HepG2 (cell line): ENCODE measurements at regions not wholly inside any gene's neighbourhood (a gene's known extent, or its start where the extent isn't known, plus 50 kb on each side); places are given as distances from the start of the nearest gene placed in this dataset.

ENCODE experiments used
- ATAC-seq: fragments of 200-7000 bp; cut with Tn5 transposase; 3 replicates; pipeline ENCODE4 v1.9.1; 2020; ENCODE audit warnings: mild to moderate bottlenecking, moderate library complexity
- BruUV-seq: library from RNA; stranded (reverse); fragments of 400-500 nt; replicated peaks from 2 replicates; lab custom pipeline; 2021; lab: Mats Ljungman, UMichigan
- CTCF ChIA-PET: fragments of 300-600 bp; formaldehyde crosslinking; extraction: SDS; loops from one replicate; lab custom pipeline; 2021; ENCODE audit warnings: low total read pairs, inconsistent platforms, low intra/inter-chr PET ratio; lab: Yijun Ruan, JAX
- POLR2A ChIA-PET: fragments of 350-600 bp; sonication (Branson Sonifier 250); formaldehyde crosslinking; loops from one replicate; lab custom pipeline; 2020; ENCODE audit warnings: antibody characterized with exemption, inconsistent platforms; lab: Yijun Ruan, JAX
- DNase-seq: peaks from one replicate; pipeline ENCODE4 v3.0.0-alpha.2; 2015; ENCODE audit warnings: low spot score
- FAIRE-seq: peaks from 3 replicates; lab custom pipeline; 2011; peaks lifted over from hg19 to GRCh38; lab: Jason Lieb, UNC
- H2AFZ ChIP-seq: one replicate; pipeline ENCODE4 v1.6.1; 2011; ENCODE audit warnings: low read length, inconsistent platforms
- H3K27ac ChIP-seq: fragments of 300-600 bp; 3 replicates; pipeline ENCODE4 v1.8.0; 2011; ENCODE audit warnings: mixed run types, mild to moderate bottlenecking, mixed read lengths, low read length, inconsistent platforms; ENCODE audit not compliant: insufficient read depth; ENCODE audit errors: extremely low read length
- H3K27me3 ChIP-seq, 2 experiments: fragments of 200-600 bp in 1 of 2; 2 replicates in 1 of 2; 3 replicates in 1 of 2; pipeline versions ENCODE4 v1.6.0 to v1.8.0; 2011; ENCODE audit warnings: low read length in 2 of 2, mild to moderate bottlenecking in 2 of 2, moderate library complexity in 2 of 2, inconsistent platforms in 1 of 2; ENCODE audit not compliant: insufficient read depth in 2 of 2, control insufficient read depth in 1 of 2
- H3K36me3 ChIP-seq, 2 experiments: fragments of 200-600 bp in 1 of 2; replicated peaks in 1 of 2; 2 replicates in 1 of 2; 3 replicates in 1 of 2; pipeline versions ENCODE4 v1.5.1 to v1.8.0; 2011; ENCODE audit warnings: low read length in 2 of 2, inconsistent platforms in 1 of 2; ENCODE audit not compliant: insufficient read depth in 2 of 2, control insufficient read depth in 1 of 2
- H3K4me1 ChIP-seq: 2 replicates; pipeline ENCODE4 v1.5.1; 2012; ENCODE audit warnings: low read length, inconsistent platforms; ENCODE audit not compliant: insufficient read depth
- H3K4me2 ChIP-seq: 2 replicates; pipeline ENCODE4 v1.6.0; 2011; ENCODE audit warnings: low read depth, low read length, inconsistent platforms
- H3K4me3 ChIP-seq, 3 experiments: fragments of 200-600 bp in 1 of 3; sonication (generic), shearing (Covaris generic) in 1 of 3; replicated peaks in 1 of 3; 2 replicates each; pipeline ENCODE4 v1.5.1; 2011 to 2016; ENCODE audit warnings: low read length in 3 of 3, inconsistent platforms in 2 of 3, low read depth in 2 of 3, mild to moderate bottlenecking in 2 of 3, control low read depth in 1 of 3, mixed read lengths in 1 of 3; ENCODE audit not compliant: insufficient read depth in 1 of 3
- H3K79me2 ChIP-seq: one replicate; pipeline ENCODE4 v1.6.1; 2011; ENCODE audit warnings: low read length, inconsistent platforms; ENCODE audit not compliant: insufficient read depth
- H3K9ac ChIP-seq: 2 replicates; pipeline ENCODE4 v1.6.0; 2011; ENCODE audit warnings: mild to moderate bottlenecking, low read depth, low read length, inconsistent platforms; ENCODE audit not compliant: insufficient read depth
- H3K9me3 ChIP-seq: 2 replicates; pipeline ENCODE4 v1.5.1; 2012; ENCODE audit warnings: mild to moderate bottlenecking, low read length
- H4K20me1 ChIP-seq: 2 replicates; pipeline ENCODE4 v1.6.0; 2011; ENCODE audit warnings: inconsistent platforms, mild to moderate bottlenecking, low read length, moderate library complexity; ENCODE audit not compliant: insufficient read depth
- ATF7 ChIP-seq, 2 experiments: fragments of 450-650 bp in 1 of 2; sonication (generic) in 1 of 2; formaldehyde crosslinking in 1 of 2; IDR thresholded peaks; 2 replicates each; pipeline versions ENCODE4 v1.4.0 to v1.6.1; 2016 to 2020; ENCODE audit warnings: antibody characterized with exemption in 1 of 2, mild to moderate bottlenecking in 1 of 2, missing genetic modification reagents in 1 of 2
- ATRX ChIP-seq: sonication (generic); formaldehyde crosslinking; IDR thresholded peaks from 2 replicates; pipeline ENCODE4 v1.4.0; 2020; ENCODE audit warnings: missing genetic modification reagents, borderline replicate concordance
- CREB1 ChIP-seq, 2 experiments: fragments of 450-650 bp in 1 of 2; IDR thresholded peaks; 2 replicates each; pipeline ENCODE4 v1.6.1; 2016 to 2017; ENCODE audit warnings: control low read depth in 1 of 2, mild to moderate bottlenecking in 1 of 2, missing compliant biosample characterization in 1 of 2, missing genetic modification characterization in 1 of 2
- FOSL1 ChIP-seq: sonication (generic); formaldehyde crosslinking; IDR thresholded peaks from 2 replicates; pipeline ENCODE4 v1.9.0; 2021; ENCODE audit warnings: missing genetic modification reagents, borderline replicate concordance
- HIVEP1 ChIP-seq: sonication (generic); formaldehyde crosslinking; IDR thresholded peaks from 2 replicates; pipeline ENCODE4 v1.4.0; 2020; ENCODE audit warnings: mild to moderate bottlenecking, missing genetic modification reagents
- HNRNPH1 ChIP-seq: fragments of 200-400 bp; formaldehyde crosslinking; optimal IDR thresholded peaks from 2 replicates; pipeline ENCODE3; 2017; ENCODE audit warnings: mild to moderate bottlenecking, low read depth, low read length
- RFXANK ChIP-seq: IDR thresholded peaks from 2 replicates; pipeline ENCODE4 v1.6.1; 2016
- STAT5B ChIP-seq: sonication (generic); formaldehyde crosslinking; IDR thresholded peaks from 2 replicates; pipeline ENCODE4 v1.4.0; 2020; ENCODE audit warnings: missing genetic modification reagents
- TBP ChIP-seq: sonication (generic); formaldehyde crosslinking; IDR thresholded peaks from 2 replicates; pipeline ENCODE4 v1.5.0; 2020; ENCODE audit warnings: missing genetic modification reagents
- ZFX ChIP-seq: sonication (generic); formaldehyde crosslinking; IDR thresholded peaks from 2 replicates; pipeline ENCODE4 v1.4.0; 2020; ENCODE audit warnings: mild to moderate bottlenecking, low read depth, missing genetic modification reagents, moderate library complexity
- ZFY ChIP-seq: sonication (generic); formaldehyde crosslinking; IDR thresholded peaks from 2 replicates; pipeline ENCODE4 v1.4.0; 2020; ENCODE audit warnings: missing genetic modification reagents
- ZNF121 ChIP-seq: sonication (generic); formaldehyde crosslinking; IDR thresholded peaks from 2 replicates; pipeline ENCODE4 v1.5.0; 2020; ENCODE audit warnings: mild to moderate bottlenecking, missing genetic modification reagents
- ZNF274 ChIP-seq: sonication (generic); formaldehyde crosslinking; IDR thresholded peaks from 2 replicates; pipeline ENCODE4 v1.5.1; 2020; ENCODE audit warnings: mild to moderate bottlenecking, missing genetic modification reagents
- ZSCAN12 ChIP-seq: sonication (generic); formaldehyde crosslinking; IDR thresholded peaks from 2 replicates; pipeline ENCODE4 v1.9.0; 2021; ENCODE audit warnings: mild to moderate bottlenecking, missing genetic modification reagents
- WGBS: methylation state at CpG from one replicate; pipeline ENCODE4 v1.1.6; 2017; ENCODE audit warnings: low lambda C conversion rate; 5-methylcytosine and 5-hydroxymethylcytosine counted together
- in situ Hi-C: cut with HindIII; loops from 2 replicates; pipeline ENCODE4 v1.10.0; 2017; ENCODE audit warnings: low pct_unique_long_range_greater_than_20kb; ENCODE audit not compliant: extremely low pct_ligation_motif_present
- intact Hi-C: fragments of 100-400 bp; cut with micrococcal nuclease; formaldehyde crosslinking; loops from one replicate; pipeline ENCODE4 v1.10.0; 2022; ENCODE audit not compliant: unreplicated experiment
- TF ChIP-seq, protein P1 (sequence below): sonication (generic); formaldehyde crosslinking; IDR thresholded peaks from 2 replicates; pipeline ENCODE4 v1.5.0; 2020; ENCODE audit warnings: missing genetic modification reagents, mild to moderate bottlenecking, borderline replicate concordance

GRCh38 chr7:52771177-52771576 is 264.3 kb upstream of the POM121L12 start:
- POLR2A ChIA-PET = no interaction called here
- CTCF ChIA-PET = no interaction called here
- Histone ChIP-seq H3K4me2 (no peak overlapping the region), H3K9me3 (peaks cover 27% of the 10 kb centered on the region; the same call in 1 of the 2 replicates), H3K27me3 (no peaks in the 10 kb centered on the region), H3K9ac (no peak overlapping the region), H3K79me2 (no peaks in the 10 kb centered on the region), H3K4me3 (no peak overlapping the region), H2AFZ (no peak overlapping the region), H4K20me1 (no peaks in the 10 kb centered on the region), H3K27ac (no peak overlapping the region), H3K4me1 (no peaks in the 10 kb centered on the region), H3K36me3 (no peaks in the 10 kb centered on the region)
- ATAC-seq = no peak
- no peak for FAIRE-seq
- BruUV-seq = no TSS peak
- in situ Hi-C loops (no loop called here), intact Hi-C loops (no loop called here)
- 0% methylated on average over 5 of the region's 5 CpGs for WGBS
- no peak for DNase-seq
- no peak for TF ChIP-seq ATRX
- peak; percentile 80 for TF ChIP-seq ATF7 (IDR thresholded peaks at IDR 0.05)
- TF ChIP-seq ATF7 (CRISPR knock-in tag; IDR thresholded peaks at IDR 0.05) = no peak
- peak; percentile 86 for TF ChIP-seq CREB1 (IDR thresholded peaks at IDR 0.05)
- TF ChIP-seq CREB1 (CRISPR knock-in tag; IDR thresholded peaks at IDR 0.05) = no peak

DNA sequence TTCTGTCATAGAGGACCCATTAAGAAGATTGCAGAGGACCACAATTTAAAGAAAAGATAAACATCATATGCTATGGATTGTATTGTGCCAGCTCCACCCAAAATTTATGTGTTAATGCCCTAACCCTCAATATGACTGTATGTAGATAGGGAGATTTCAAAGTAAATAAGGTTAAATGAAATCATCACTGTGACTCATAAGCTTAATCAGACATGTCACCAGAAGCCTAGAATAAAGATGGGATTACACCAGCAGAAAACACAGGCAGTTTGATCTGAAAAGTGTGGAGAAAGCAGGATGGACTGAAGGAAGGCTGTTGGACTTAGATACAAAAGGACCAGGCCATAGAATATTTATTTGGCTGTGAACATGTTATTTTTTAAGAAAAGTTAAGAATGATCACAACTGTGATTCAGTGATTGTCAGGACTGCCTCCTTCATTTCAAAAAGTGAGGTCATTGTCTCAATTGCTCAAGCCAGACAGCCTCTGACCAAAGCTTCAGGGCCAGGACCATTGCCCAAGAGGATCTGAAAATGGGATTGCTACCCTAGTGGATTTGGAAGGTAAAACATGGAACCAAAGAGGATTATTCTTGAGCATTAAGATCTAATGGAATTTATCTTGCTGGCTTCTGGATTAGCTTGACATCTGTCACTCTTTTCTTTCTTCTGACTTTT is 270.8 kb upstream of the POM121L12 start:
- no peak for TF ChIP-seq ZNF121 (CRISPR knock-in tag)
- no peak for TF ChIP-seq RFXANK (CRISPR knock-in tag)
- TF ChIP-seq ZNF274 = no peak
- TF ChIP-seq TBP (CRISPR knock-in tag) = no peak
- TF ChIP-seq FOSL1 (CRISPR knock-in tag) = no peak
- no peak for TF ChIP-seq ZSCAN12 (CRISPR knock-in tag)
- no peak for TF ChIP-seq HIVEP1
- no peak for TF ChIP-seq STAT5B (CRISPR knock-in tag)
- no peak for TF ChIP-seq HNRNPH1
- no peak for TF ChIP-seq ZFX (CRISPR knock-in tag)
- TF ChIP-seq, protein P1, sequence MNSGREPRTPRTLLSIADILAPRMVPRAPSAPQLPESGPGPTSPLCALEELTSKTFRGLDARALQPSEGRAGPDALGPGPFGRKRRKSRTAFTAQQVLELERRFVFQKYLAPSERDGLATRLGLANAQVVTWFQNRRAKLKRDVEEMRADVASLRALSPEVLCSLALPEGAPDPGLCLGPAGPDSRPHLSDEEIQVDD (CRISPR knock-in tag) = no peak
- TF ChIP-seq ZFY = no peak
- H2AFZ ChIP-seq = no peak overlapping the region
- POLR2A ChIA-PET = no interaction called here
- intact Hi-C loops = no loop called here
- no peaks in the 10 kb centered on the region for H3K27me3 ChIP-seq
- CTCF ChIA-PET = no interaction called here
- H3K79me2 ChIP-seq = no peaks in the 10 kb centered on the region
- BruUV-seq = no TSS peak
- in situ Hi-C loops = no loop called here
- no peak for FAIRE-seq
- no peaks in the 10 kb centered on the region for H3K4me1 ChIP-seq
- peaks cover 41% of the 10 kb centered on the region for H3K9me3 ChIP-seq
- no peak overlapping the region for H3K9ac ChIP-seq
- no peak for ATAC-seq
- H4K20me1 ChIP-seq = no peaks in the 10 kb centered on the region
- DNase-seq = no peak
- no peak overlapping the region for H3K27ac ChIP-seq
- H3K4me3 ChIP-seq = no peak overlapping the region
- no peaks in the 10 kb centered on the region for H3K36me3 ChIP-seq
- H3K4me2 ChIP-seq = no peak overlapping the region
